ENCODE measurements at regions not wholly inside any gene's neighbourhood (a gene's known extent, or its start where the extent isn't known, plus 50 kb on each side); places are given as distances from the start of the nearest gene placed in this dataset.

- Histone ChIP-seq H3K27ac (no peak overlapping the region), H3K36me3 (ENCODE audit: insufficient read depth in 1 of 2, low read depth in 1 of 2) (no peaks in the 10 kb centered on the region), H3K4me1 (no peaks in the 10 kb centered on the region), H3K4me3 (no peak overlapping the region), H3K9me3 (no peaks in the 10 kb centered on the region), H3K27me3 (ENCODE audit: insufficient read depth in 3 of 3, low read length in 2 of 3) (no peaks in the 10 kb centered on the region)
- WGBS, 3 donors = 78 to 86% (median 86%) methylated on average over 1 of the region's 1 CpG
- TF ChIP-seq, protein P1, sequence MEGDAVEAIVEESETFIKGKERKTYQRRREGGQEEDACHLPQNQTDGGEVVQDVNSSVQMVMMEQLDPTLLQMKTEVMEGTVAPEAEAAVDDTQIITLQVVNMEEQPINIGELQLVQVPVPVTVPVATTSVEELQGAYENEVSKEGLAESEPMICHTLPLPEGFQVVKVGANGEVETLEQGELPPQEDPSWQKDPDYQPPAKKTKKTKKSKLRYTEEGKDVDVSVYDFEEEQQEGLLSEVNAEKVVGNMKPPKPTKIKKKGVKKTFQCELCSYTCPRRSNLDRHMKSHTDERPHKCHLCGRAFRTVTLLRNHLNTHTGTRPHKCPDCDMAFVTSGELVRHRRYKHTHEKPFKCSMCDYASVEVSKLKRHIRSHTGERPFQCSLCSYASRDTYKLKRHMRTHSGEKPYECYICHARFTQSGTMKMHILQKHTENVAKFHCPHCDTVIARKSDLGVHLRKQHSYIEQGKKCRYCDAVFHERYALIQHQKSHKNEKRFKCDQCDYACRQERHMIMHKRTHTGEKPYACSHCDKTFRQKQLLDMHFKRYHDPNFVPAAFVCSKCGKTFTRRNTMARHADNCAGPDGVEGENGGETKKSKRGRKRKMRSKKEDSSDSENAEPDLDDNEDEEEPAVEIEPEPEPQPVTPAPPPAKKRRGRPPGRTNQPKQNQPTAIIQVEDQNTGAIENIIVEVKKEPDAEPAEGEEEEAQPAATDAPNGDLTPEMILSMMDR (IDR thresholded peaks at IDR 0.05) = no peak
- ATAC-seq (no peak), DNase-seq (no peak)
- intact Hi-C loops (cut with DNase I) = no loop called here
Observed at GRCh38 chr7:122212754-122213153, 68.7 kb upstream of the AASS start.

- 84 to 87% (median 85%) methylated on average over 2 of the region's 2 CpGs for WGBS, 3 donors
- no peaks in the 10 kb centered on the region for H3K36me3 ChIP-seq (ENCODE audit: insufficient read depth in 1 of 2, low read depth in 1 of 2)
- ATAC-seq (no peak), DNase-seq (no peak)
- TF ChIP-seq, protein P1 (IDR thresholded peaks at IDR 0.05) = no peak
- no peaks in the 10 kb centered on the region for H3K27me3 ChIP-seq (ENCODE audit: insufficient read depth in 3 of 3, low read length in 2 of 3)
- H3K27ac ChIP-seq = no peak overlapping the region
- H3K9me3 ChIP-seq = no peaks in the 10 kb centered on the region
- intact Hi-C loops (cut with DNase I) = no loop called here
- no peaks in the 10 kb centered on the region for H3K4me1 ChIP-seq
- no peak overlapping the region for H3K4me3 ChIP-seq
Observed at GRCh38 chr7:122211362-122211761, 67.3 kb upstream of the AASS start.

GRCh38 chr7:122206985-122207384, 62.9 kb upstream of the AASS start:
- 86 to 91% (median 90%) methylated on average over 1 of the region's 1 CpG for WGBS, 3 donors
- H3K36me3 ChIP-seq (ENCODE audit: insufficient read depth in 1 of 2, low read depth in 1 of 2) = no peaks in the 10 kb centered on the region
- DNase-seq = no peak
- ATAC-seq = no peak
- no peaks in the 10 kb centered on the region for H3K9me3 ChIP-seq
- H3K4me3 ChIP-seq = no peak overlapping the region
- intact Hi-C loops (cut with DNase I) = no loop called here
- no peaks in the 10 kb centered on the region for H3K27me3 ChIP-seq (ENCODE audit: insufficient read depth in 3 of 3, low read length in 2 of 3)
- TF ChIP-seq, protein P1 (IDR thresholded peaks at IDR 0.05) = no peak
- no peaks in the 10 kb centered on the region for H3K4me1 ChIP-seq
- H3K27ac ChIP-seq = no peak overlapping the region

DNA sequence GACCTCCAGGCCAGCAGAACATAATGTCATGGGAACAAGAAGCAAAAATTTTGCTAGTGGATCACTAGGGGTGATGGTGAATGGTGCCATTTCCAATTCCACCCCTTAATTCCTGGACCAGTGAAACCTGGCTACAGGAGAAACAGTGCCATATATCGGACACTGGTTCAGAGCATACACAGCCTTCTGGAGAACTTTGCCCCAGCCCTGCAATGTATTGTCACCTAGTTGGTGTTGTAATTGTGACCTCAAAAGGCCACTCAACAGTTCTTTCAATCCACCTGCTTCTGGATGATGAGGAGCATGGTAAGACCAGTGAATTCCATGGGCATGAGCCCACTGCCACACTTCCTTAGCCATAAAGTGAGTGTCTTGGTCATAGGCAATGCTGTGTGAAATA, 59.8 kb upstream of the AASS start:
- WGBS, 3 donors = 98 to 100% (median 100%) methylated on average over 1 of the region's 1 CpG

GRCh38 chr7:122200888-122201287, 56.8 kb upstream of the AASS start:
- H3K4me1 ChIP-seq = no peaks in the 10 kb centered on the region
- no peak for ATAC-seq
- DNase-seq = no peak
- H3K36me3 ChIP-seq (ENCODE audit: insufficient read depth in 1 of 2, low read depth in 1 of 2) = no peaks in the 10 kb centered on the region
- WGBS, 3 donors = 82 to 88% (median 86%) methylated on average over 1 of the region's 1 CpG
- TF ChIP-seq, protein P1 (IDR thresholded peaks at IDR 0.05) = no peak
- H3K9me3 ChIP-seq = no peaks in the 10 kb centered on the region
- intact Hi-C loops (cut with DNase I) = no loop called here
- H3K4me3 ChIP-seq = no peak overlapping the region
- H3K27me3 ChIP-seq (ENCODE audit: insufficient read depth in 3 of 3, low read length in 2 of 3) = peaks cover 0 to 3% (median 0%) of the 10 kb centered on the region in 3 donors
- no peak overlapping the region for H3K27ac ChIP-seq

More for the DNA sequence above, 59.8 kb upstream of the AASS start:
- intact Hi-C loops (cut with DNase I) = no loop called here
- H3K4me1 ChIP-seq = no peaks in the 10 kb centered on the region
- DNase-seq (no peak), ATAC-seq (no peak)
- no peak overlapping the region for H3K27ac ChIP-seq
- no peaks in the 10 kb centered on the region for H3K36me3 ChIP-seq (ENCODE audit: insufficient read depth in 1 of 2, low read depth in 1 of 2)
- TF ChIP-seq, protein P1 (IDR thresholded peaks at IDR 0.05) = no peak
- H3K9me3 ChIP-seq = no peaks in the 10 kb centered on the region
- H3K4me3 ChIP-seq = no peak overlapping the region
- peaks cover 0 to under 1% (median 0%) of the 10 kb centered on the region in 3 donors for H3K27me3 ChIP-seq (ENCODE audit: insufficient read depth in 3 of 3, low read length in 2 of 3)
